K562 (cell line): ENCODE measurements at regions not wholly inside any gene's neighbourhood (a gene's known extent, or its start where the extent isn't known, plus 50 kb on each side); places are given as distances from the start of the nearest gene placed in this dataset.

Experiments used
- CREB1 ChIP-seq, 2 experiments: sonication (generic) in 1 of 2; formaldehyde crosslinking in 1 of 2; IDR thresholded peaks; 2 replicates each; pipeline versions ENCODE4 v1.6.1 to v1.8.0; 2012 to 2022; ENCODE audit warnings: inconsistent platforms in 1 of 2, mild to moderate bottlenecking in 1 of 2, missing genetic modification reagents in 1 of 2, moderate library complexity in 1 of 2
- GATA2 ChIP-seq: sonication (generic); formaldehyde crosslinking; IDR thresholded peaks from 2 replicates; pipeline ENCODE4 v1.4.0; 2020; ENCODE audit warnings: mild to moderate bottlenecking, missing genetic modification reagents
- MXI1 ChIP-seq: IDR thresholded peaks from 2 replicates; pipeline ENCODE4 v1.6.1; 2011; ENCODE audit warnings: low read depth, mild to moderate bottlenecking, improper control_type of control experiment, low read length
- NR3C1 ChIP-seq: sonication (generic); formaldehyde crosslinking; IDR thresholded peaks from 2 replicates; pipeline ENCODE4 v1.8.1; 2022; ENCODE audit warnings: missing genetic modification reagents
- PHB ChIP-seq: fragments of 250-450 bp; sonication (Bioruptor Pico); IDR thresholded peaks from 2 replicates; pipeline ENCODE4 v1.5.0; 2021
- POLR2A ChIP-seq: fragments of 450-650 bp; conservative IDR thresholded peaks from 2 replicates; pipeline ENCODE4 v1.6.1; 2016
- XRCC5 ChIP-seq: fragments of 200-400 bp; formaldehyde crosslinking; IDR thresholded peaks from 2 replicates; pipeline ENCODE4 v1.6.1; 2017; ENCODE audit warnings: low read depth, mild to moderate bottlenecking, low read length
- YY1 ChIP-seq, 3 experiments: IDR thresholded peaks; 2 replicates each; pipeline ENCODE4 v1.6.1; 2011; ENCODE audit warnings: low read length in 2 of 3, mild to moderate bottlenecking in 2 of 3, moderate library complexity in 2 of 3, borderline replicate concordance in 1 of 3, control low read depth in 1 of 3, low read depth in 1 of 3; ENCODE audit not compliant: insufficient read depth in 3 of 3, insufficient replicate concordance in 2 of 3, control insufficient read depth in 1 of 3, insufficient read length in 1 of 3; ENCODE audit errors: extremely low read depth in 1 of 3
- ZNF24 ChIP-seq: fragments of 450-650 bp; IDR thresholded peaks from 2 replicates; pipeline ENCODE4 v1.6.1; 2016
- ZNF561 ChIP-seq: fragments of 450-650 bp; formaldehyde crosslinking; conservative IDR thresholded peaks from 2 replicates; pipeline ENCODE4 v1.4.0; 2020; ENCODE audit warnings: mild to moderate bottlenecking, moderate library complexity
- TF ChIP-seq, protein P1 (sequence below), 2 experiments: fragments of 200-800 bp in 1 of 2; sonication (Bioruptor generic) in 1 of 2; sonication (generic) in 1 of 2; formaldehyde crosslinking in 1 of 2; IDR thresholded peaks in 1 of 2; conservative IDR thresholded peaks in 1 of 2; 2 replicates each; pipeline versions ENCODE4 v1.5.0 to v1.6.1; 2016 to 2020; ENCODE audit warnings: missing compliant biosample characterization in 1 of 2, missing genetic modification characterization in 1 of 2, missing genetic modification reagents in 1 of 2
- TF ChIP-seq, protein P2 (sequence below): sonication (generic); formaldehyde crosslinking; IDR thresholded peaks from 2 replicates; pipeline ENCODE4 v1.5.0; 2020; ENCODE audit warnings: missing genetic modification reagents
- TF ChIP-seq, protein P3 (sequence below), 3 experiments: IDR thresholded peaks in 2 of 3; conservative IDR thresholded peaks in 1 of 3; 2 replicates each; pipeline ENCODE4 v1.5.1; 2011 to 2012; ENCODE audit warnings: low read length in 3 of 3, mild to moderate bottlenecking in 3 of 3, control low read depth in 2 of 3, improper control_type of control experiment in 1 of 3, inconsistent platforms in 1 of 3, low read depth in 1 of 3, mixed read lengths in 1 of 3, moderate library complexity in 1 of 3; ENCODE audit not compliant: insufficient read depth in 2 of 3

DNA sequence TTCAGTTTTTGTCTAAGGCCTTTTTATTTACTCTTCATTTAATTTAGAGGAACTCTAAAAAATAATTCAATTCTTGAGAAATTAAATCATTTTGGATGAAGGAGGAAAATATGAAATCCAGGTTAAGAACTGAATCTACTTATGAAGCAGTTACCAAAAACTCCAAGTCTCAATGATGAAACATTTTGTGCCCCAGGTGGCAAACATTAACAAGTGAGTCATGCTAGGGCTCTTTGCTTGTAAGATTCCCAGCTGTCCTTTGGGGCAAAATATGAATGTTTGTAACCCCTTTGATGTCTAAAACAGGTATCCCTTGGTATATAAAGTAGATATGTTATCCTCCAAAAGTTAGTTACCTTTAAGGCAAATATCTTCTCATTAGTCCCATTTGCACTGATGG, 202.4 kb downstream of the NEDD1 start:
- no peak for TF ChIP-seq MXI1
- no peak for TF ChIP-seq XRCC5
- TF ChIP-seq CREB1 (IDR thresholded peaks at IDR 0.05) = no peak
- TF ChIP-seq CREB1 (CRISPR knock-in tag; IDR thresholded peaks at IDR 0.05) = no peak
- no peak for TF ChIP-seq POLR2A
- TF ChIP-seq GATA2 (CRISPR knock-in tag) = no peak
- TF ChIP-seq ZNF561 = no peak
- TF ChIP-seq, protein P1, sequence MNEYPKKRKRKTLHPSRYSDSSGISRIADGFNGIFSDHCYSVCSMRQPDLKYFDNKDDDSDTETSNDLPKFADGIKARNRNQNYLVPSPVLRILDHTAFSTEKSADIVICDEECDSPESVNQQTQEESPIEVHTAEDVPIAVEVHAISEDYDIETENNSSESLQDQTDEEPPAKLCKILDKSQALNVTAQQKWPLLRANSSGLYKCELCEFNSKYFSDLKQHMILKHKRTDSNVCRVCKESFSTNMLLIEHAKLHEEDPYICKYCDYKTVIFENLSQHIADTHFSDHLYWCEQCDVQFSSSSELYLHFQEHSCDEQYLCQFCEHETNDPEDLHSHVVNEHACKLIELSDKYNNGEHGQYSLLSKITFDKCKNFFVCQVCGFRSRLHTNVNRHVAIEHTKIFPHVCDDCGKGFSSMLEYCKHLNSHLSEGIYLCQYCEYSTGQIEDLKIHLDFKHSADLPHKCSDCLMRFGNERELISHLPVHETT (CRISPR knock-in tag; conservative IDR thresholded peaks at IDR 0.05 in 1 of 2, IDR thresholded peaks at IDR 0.05 in 1 of 2) = no peak
- no peak for TF ChIP-seq NR3C1 (CRISPR knock-in tag)
- TF ChIP-seq, protein P2, sequence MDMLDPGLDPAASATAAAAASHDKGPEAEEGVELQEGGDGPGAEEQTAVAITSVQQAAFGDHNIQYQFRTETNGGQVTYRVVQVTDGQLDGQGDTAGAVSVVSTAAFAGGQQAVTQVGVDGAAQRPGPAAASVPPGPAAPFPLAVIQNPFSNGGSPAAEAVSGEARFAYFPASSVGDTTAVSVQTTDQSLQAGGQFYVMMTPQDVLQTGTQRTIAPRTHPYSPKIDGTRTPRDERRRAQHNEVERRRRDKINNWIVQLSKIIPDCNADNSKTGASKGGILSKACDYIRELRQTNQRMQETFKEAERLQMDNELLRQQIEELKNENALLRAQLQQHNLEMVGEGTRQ = no peak
- TF ChIP-seq YY1 (IDR thresholded peaks at IDR 0.05; ENCODE audit: borderline replicate concordance in 1 of 3, control insufficient read depth in 1 of 3, extremely low read depth in 1 of 3, insufficient read depth in 3 of 3, insufficient read length in 1 of 3, insufficient replicate concordance in 2 of 3, low read depth in 1 of 3, low read length in 2 of 3) = no peak
- no peak for TF ChIP-seq PHB (CRISPR knock-in tag)
- TF ChIP-seq, protein P3, sequence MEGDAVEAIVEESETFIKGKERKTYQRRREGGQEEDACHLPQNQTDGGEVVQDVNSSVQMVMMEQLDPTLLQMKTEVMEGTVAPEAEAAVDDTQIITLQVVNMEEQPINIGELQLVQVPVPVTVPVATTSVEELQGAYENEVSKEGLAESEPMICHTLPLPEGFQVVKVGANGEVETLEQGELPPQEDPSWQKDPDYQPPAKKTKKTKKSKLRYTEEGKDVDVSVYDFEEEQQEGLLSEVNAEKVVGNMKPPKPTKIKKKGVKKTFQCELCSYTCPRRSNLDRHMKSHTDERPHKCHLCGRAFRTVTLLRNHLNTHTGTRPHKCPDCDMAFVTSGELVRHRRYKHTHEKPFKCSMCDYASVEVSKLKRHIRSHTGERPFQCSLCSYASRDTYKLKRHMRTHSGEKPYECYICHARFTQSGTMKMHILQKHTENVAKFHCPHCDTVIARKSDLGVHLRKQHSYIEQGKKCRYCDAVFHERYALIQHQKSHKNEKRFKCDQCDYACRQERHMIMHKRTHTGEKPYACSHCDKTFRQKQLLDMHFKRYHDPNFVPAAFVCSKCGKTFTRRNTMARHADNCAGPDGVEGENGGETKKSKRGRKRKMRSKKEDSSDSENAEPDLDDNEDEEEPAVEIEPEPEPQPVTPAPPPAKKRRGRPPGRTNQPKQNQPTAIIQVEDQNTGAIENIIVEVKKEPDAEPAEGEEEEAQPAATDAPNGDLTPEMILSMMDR (IDR thresholded peaks at IDR 0.05 in 2 of 3, conservative IDR thresholded peaks at IDR 0.05 in 1 of 3; ENCODE audit: insufficient read depth in 2 of 3, low read depth in 1 of 3, low read length in 3 of 3) = no peak
- no peak for TF ChIP-seq ZNF24
